PC-3 (cell line): ENCODE measurements at regions not wholly inside any gene's neighbourhood (a gene's known extent, or its start where the extent isn't known, plus 50 kb on each side); places are given as distances from the start of the nearest gene placed in this dataset.
"Not testable (repeated sequence)": the region's sequence is repeated elsewhere in the genome, so short reads cannot be mapped to it uniquely, and the experiment has no call there.

Source experiments
- CTCF ChIP-seq: fragments of 300-600 bp; sonication (generic); conservative IDR thresholded peaks from 2 replicates; pipeline ENCODE4 v1.5.1; 2017; ENCODE audit warnings: antibody characterized with exemption, low read depth, mild to moderate bottlenecking, low read length
- EZH2 ChIP-seq: fragments of 300-600 bp; sonication (generic); IDR thresholded peaks from one replicate; pipeline ENCODE4 v1.6.1; 2017; ENCODE audit warnings: antibody characterized with exemption, mild to moderate bottlenecking, low read length; ENCODE audit not compliant: unreplicated experiment

DNA sequence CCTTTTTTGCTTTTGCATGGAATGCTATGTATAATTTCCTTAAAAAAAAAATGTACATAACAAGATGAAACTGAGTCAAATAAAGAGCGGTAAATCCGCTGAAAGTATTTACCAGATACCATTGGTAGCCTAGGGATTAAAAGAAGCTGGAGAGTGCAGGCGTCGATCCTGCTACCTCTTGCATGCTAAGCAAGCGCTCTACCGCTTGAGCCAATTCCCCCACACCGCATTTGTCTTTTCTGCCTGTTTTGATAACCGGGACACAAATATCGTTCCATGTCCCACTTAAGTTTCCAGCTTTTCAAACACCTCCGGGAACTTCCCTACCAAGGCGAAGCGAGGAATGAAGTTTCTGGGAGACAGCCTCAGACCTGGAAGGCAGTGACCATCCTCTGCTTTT, 113.9 kb upstream of the ZNF322 start:
- TF ChIP-seq EZH2, CTCF: not testable (repeated sequence)
